HK-2 (cell line): ENCODE measurements at regions not wholly inside any gene's neighbourhood (a gene's known extent, or its start where the extent isn't known, plus 50 kb on each side); places are given as distances from the start of the nearest gene placed in this dataset.
A peak's percentile ranks its signal among the peaks of the same experiment; 100 is the strongest.
"Not testable (repeated sequence)": the region's sequence is repeated elsewhere in the genome, so short reads cannot be mapped to it uniquely, and the experiment has no call there.

Source experiments
- DNase-seq: peaks from one replicate; pipeline ENCODE4 v3.0.0-alpha.2; 2018; ENCODE audit not compliant: unreplicated experiment

GRCh38 chr10:43855667-43856210, 207.1 kb upstream of the ZNF32 start:
- no peak for DNase-seq

GRCh38 chr10:43854007-43854406, 205.3 kb upstream of the ZNF32 start:
- peak; percentile 25 for DNase-seq

DNA sequence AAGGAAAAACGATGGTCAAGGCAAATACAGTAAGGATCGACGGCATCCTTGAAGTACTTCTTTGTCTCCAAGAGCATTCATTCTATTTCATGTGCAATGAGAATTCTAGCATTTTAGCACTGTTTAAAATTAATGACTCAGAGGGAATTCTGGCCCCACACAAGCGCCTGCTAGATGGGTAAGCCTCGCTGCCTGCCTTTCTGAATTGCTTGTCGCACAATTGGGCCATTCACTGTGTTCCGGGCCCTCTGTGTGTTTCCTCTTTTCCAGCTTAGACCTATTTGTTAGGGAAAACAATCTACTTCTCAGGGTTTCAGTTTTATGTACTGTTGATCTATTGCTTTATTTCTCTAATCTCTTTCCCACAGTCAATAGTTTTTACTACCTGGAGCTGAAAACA, 204.7 kb upstream of the ZNF32 start:
- no peak for DNase-seq

DNA sequence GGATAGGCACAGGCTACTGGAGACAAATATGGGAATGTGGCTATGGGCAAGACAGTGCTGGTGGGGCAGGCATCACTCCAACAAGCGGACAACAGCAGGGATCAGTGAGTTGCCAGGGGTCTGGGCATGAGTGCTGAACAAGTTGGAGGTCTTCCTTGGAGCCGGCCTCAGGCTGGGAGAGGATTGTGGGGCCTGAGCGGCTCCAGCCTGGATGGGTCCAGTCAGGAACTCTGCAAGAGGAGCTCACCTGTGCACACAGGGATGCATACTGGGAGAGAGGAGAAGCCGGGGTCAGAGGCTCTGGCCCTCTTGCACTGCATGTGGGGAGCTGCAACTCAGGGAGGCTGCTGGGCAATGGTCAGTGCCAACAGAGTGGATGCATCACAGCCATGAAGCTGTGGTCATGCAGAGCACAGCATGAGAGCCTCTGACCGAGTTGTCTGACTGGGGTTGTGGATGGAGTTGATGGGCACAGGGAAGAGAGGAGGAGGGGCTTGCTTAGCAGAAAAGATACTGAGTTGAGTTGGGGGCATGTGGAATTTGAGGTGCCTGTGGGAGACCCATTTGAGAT, 204.0 kb upstream of the ZNF32 start:
- no peak for DNase-seq

GRCh38 chr10:43852149-43852548, 203.5 kb upstream of the ZNF32 start:
- no peak for DNase-seq

DNA sequence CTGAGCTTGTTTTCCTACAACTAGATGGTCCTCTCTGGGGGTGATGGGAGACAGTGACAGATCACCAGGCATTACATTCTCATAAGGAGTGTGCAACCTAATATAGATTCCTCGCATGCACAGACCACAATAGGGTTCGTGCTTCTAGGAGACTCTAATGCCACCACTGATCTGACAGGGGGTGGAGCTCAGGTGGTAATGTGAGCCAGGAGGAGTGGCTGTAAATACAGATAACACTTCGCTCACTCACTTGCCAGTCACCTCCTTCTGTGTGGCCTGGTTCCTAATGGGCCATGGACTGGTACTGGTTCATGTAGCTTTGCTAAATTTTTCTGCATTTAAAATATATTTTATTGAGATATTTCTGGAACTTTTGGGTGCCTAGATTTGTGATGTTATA, 202.3 kb upstream of the ZNF32 start:
- DNase-seq, result no peak

GRCh38 chr10:43849551-43849950, 200.9 kb upstream of the ZNF32 start:
- DNase-seq, result no peak

GRCh38 chr10:43846968-43847367, 198.3 kb upstream of the ZNF32 start:
- no peak for DNase-seq

- no peak for DNase-seq
Observed at GRCh38 chr10:43846187-43846680, 197.6 kb upstream of the ZNF32 start.

DNA sequence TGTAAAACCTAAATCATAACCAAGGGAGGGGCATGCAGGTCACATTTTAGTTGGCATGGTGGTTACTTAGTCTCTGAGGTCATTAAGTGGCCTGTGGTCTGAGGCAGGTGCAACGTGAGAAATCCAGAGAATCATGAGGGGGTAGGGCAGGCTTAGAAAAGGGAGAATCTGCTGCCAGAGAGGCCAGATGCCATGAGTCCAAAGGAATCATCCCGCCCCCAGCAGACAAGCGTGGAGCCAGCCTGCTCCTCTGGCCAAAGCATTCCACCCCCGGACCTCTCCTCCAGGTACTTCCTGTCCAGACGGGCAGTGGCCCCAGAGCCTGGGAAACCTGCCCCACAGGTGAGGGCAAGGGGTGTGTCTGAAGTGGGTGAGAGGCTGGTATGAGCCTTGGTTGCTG, 196.4 kb upstream of the ZNF32 start:
- no peak for DNase-seq

- no peak for DNase-seq
Observed at GRCh38 chr10:43844221-43844620, 195.5 kb upstream of the ZNF32 start.

- no peak for DNase-seq
Observed at GRCh38 chr10:43843321-43844101, 194.8 kb upstream of the ZNF32 start.

DNA sequence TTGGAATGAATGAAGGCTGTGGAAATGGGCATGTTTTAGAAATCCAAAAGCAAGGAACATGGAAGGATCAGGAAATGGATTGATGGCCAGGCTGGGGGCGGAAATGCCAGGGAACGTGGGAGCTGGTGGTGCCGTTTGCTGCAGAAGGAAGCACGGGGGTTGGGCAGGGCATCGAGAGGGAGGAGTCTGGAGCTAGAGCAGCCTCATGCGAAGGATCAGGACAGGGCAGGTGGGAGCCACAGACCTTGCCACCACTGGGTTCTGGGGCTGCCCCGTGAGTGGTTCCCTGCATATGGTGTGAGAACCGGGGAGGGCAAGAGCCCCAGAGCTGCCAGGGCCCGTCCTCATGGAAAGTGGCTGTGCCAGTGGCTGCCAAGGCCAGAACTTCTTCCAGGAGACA, 193.8 kb upstream of the ZNF32 start:
- no peak for DNase-seq

GRCh38 chr10:43842072-43842471, 193.4 kb upstream of the ZNF32 start:
- DNase-seq, result no peak

GRCh38 chr10:43839973-43840372, 191.3 kb upstream of the ZNF32 start:
- DNase-seq, result no peak

DNA sequence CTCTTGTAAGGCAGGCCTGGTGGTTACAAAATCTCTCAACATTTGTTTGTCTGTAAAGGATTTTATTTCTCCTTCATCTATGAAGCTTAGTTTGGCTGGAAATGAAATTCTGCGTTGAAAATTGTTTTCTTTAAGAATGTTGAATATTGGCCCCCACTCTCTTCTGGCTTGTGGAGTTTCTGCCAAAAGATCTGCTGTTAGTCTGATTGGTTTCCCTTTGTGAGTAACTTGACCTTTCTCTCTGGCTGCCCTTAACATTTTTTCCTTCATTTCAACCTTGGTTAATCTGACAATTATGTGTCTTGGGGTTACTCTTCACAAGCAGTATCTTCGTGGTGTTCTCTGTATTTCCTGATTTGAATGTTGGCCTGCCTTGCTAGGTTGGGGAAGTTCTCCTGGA, 186.1 kb upstream of the ZNF32 start:
- DNase-seq, result not testable (repeated sequence)

DNA sequence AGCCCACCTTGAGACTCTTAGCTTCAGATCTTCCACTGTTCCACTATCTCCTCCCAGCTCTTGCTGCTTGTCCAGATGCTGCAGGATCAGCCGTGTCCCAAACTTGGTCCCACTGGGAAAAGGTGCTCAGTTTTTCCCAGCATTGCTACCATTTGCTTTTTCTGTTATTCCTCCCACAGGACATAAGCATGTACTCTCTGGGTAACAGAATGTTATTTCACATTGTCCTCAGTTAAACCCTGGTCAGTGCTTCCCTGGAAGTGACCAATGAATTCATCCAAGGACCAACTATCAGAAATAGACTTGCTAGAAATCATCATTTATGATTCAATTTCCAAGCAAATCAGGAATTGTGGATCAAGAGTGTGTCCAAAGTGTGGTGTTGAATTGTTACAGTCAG, 179.2 kb upstream of the ZNF32 start:
- DNase-seq, result no peak

GRCh38 chr10:43825984-43826383, 177.3 kb upstream of the ZNF32 start:
- DNase-seq, result no peak

GRCh38 chr10:43825421-43825820, 176.7 kb upstream of the ZNF32 start:
- DNase-seq, result no peak

DNA sequence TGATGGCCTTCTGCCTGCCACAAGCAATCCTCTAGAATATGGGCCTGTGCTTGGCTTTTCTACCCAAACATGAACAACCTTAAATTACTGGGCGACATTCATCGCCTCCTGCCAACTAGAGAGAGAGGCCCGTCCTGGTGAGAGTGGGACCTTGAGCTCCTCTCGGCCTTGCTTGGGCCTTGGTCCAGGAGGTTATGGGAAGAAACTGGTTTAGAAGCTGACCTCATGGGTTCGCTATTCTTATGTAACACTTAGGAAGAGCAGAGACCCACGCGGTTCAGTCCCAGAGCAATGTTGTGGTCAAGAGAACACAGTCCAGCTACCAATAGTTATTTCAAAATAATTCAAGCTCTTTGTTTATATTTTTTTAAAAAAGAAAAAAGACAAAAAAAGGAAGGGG, 176.3 kb upstream of the ZNF32 start:
- DNase-seq, result no peak

GRCh38 chr10:43822631-43823580, 174.2 kb upstream of the ZNF32 start:
- no peak for DNase-seq

DNA sequence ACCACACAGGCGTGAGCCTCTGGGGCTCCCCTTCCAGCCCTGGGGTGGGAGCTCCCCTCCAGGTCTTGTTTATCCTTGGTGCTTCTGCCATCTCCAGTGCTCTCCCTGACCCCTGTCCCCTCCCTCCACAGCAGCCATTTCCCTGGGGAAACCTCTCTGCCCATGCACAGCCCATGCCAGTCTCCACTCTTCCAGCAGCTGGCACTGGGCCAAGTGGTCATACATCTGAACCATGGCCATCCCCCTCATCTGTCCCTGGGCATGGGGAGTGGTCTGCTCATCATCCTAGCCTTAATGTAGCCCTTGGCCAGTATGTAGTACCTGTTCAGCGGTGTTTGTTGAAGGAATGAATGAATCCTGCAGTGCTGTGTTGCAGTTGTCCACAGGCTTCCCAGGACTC, 172.4 kb upstream of the ZNF32 start:
- DNase-seq, result no peak
